ENCODE measurements at regions not wholly inside any gene's neighbourhood (a gene's known extent, or its start where the extent isn't known, plus 50 kb on each side); places are given as distances from the start of the nearest gene placed in this dataset.

DNA sequence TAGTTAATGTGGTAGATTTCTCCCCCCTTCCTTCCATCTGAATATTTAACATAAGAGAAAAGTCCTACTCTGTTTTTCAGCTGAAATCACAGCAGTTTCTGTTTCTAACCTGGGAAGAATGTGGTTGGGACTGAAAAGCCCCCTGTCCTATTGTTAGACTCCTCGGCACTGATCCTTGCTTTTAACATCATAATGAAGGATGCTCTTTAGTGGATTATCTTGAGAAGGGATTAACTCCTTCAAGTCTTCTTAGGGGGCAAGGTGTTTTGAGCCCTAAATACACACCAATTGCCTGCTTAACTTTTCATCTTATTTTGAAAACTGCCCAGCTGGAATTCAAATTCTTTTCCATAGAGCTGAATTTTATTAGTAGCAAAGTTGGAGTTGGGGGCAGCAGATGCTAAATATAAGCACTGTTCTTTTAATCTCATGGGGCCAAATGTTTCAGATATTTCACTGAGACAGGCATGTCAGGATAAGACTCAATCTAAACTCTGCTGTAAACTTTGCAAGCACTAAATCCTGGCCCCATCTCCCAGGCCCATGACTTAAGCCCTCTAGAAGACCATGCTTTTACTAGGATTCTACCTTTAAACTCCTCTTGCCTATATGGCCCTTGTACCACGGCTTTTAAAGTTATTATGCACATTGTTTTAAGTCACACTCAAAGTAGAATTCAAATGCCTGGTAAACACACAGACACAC, 243.2 kb upstream of the NR2F2 start:
- Histone ChIP-seq H3K4me3 (ENCODE audit: low read length) (no peak overlapping the region), H2AFZ (ENCODE audit: low read length) (no peak overlapping the region), H3K4me2 (ENCODE audit: low read depth, low read length, poor library complexity, severe bottlenecking) (no peak overlapping the region), H3K79me2 (ENCODE audit: low read length) (no peaks in the 10 kb centered on the region), H3K9me3 (ENCODE audit: low read length) (peaks cover 24% of the 10 kb centered on the region), H3K36me3 (ENCODE audit: insufficient read depth, low read length) (no peaks in the 10 kb centered on the region), H3K4me1 (ENCODE audit: low read length) (no peaks in the 10 kb centered on the region), H3K27me3 (ENCODE audit: low read length) (no peaks in the 10 kb centered on the region), H3K27ac (ENCODE audit: low read length) (no peak overlapping the region), H3K9ac (ENCODE audit: low read length) (no peak overlapping the region), H3K9me2 (replicated peaks; ENCODE audit: insufficient read depth, low read length) (no peaks in the 10 kb centered on the region), H4K20me1 (ENCODE audit: insufficient read depth, low read depth, low read length) (no peaks in the 10 kb centered on the region)
- DNase-seq = no peak

DNA sequence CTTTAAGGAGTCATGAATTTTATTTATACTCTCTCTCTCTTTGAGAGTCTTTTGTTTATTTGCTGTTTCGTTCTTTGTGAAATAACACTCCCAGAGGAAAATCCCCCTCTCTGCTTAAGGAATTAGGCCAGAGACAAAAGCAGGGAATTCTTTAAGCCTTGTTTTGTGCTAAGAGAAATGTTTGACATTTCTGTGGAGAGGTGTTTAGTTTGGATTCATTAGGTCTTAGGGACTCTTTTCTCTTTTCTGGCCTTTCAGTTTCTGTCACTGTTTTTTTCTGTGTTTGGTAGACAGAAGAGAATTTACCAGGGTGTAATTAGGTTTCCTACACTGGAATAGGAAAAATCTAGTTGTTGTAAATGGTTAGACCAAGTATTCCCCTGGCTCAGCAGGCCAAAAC, 241.8 kb upstream of the NR2F2 start:
- H3K9me3 ChIP-seq (ENCODE audit: low read length) = peaks cover 33% of the 10 kb centered on the region
- H3K4me3 ChIP-seq (ENCODE audit: low read length) = no peak overlapping the region
- no peaks in the 10 kb centered on the region for H4K20me1 ChIP-seq (ENCODE audit: insufficient read depth, low read depth, low read length)
- H3K9me2 ChIP-seq (replicated peaks; ENCODE audit: insufficient read depth, low read length) = no peaks in the 10 kb centered on the region
- no peak for DNase-seq
- H3K9ac ChIP-seq (ENCODE audit: low read length) = no peak overlapping the region
- no peak overlapping the region for H2AFZ ChIP-seq (ENCODE audit: low read length)
- no peaks in the 10 kb centered on the region for H3K27me3 ChIP-seq (ENCODE audit: low read length)
- H3K4me2 ChIP-seq (ENCODE audit: low read depth, low read length, poor library complexity, severe bottlenecking) = no peak overlapping the region
- H3K4me1 ChIP-seq (ENCODE audit: low read length) = no peaks in the 10 kb centered on the region
- no peak overlapping the region for H3K27ac ChIP-seq (ENCODE audit: low read length)
- H3K36me3 ChIP-seq (ENCODE audit: insufficient read depth, low read length) = no peaks in the 10 kb centered on the region
- no peaks in the 10 kb centered on the region for H3K79me2 ChIP-seq (ENCODE audit: low read length)

DNA sequence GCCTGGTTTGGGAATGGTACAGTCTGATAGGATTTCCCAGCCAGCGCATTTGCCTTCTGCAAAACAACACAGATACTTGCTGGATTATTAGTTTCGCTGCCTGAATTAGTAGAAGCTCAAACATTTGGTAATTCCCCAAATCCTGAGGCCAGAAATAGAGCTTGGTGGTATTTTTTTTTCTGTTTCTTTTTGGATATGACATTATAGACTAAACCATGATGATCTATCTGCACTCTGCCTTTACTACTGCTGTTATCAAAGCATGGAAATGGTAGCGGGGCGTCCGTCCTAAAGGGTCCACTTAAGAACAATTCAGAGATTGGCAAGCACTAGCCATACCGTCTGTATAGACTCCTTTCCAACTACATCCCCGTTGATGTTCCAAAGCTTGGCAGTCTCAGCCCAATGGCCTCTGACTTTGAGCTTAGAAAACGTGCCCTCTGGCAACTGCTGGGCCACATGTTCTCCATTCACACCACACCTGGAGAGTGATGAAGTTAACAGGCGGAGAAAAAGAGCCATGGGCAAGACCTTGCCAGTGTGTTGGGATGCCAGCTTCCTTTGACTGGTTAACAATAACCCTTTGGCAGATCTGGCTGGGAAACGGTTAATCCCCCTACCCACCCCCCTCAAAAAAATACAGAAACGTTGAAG, 241.0 kb upstream of the NR2F2 start:
- H3K4me1 ChIP-seq (ENCODE audit: low read length) = no peaks in the 10 kb centered on the region
- no peaks in the 10 kb centered on the region for H3K27me3 ChIP-seq (ENCODE audit: low read length)
- peaks cover 41% of the 10 kb centered on the region for H3K9me3 ChIP-seq (ENCODE audit: low read length)
- H3K27ac ChIP-seq (ENCODE audit: low read length) = no peak overlapping the region
- no peak for DNase-seq
- no peaks in the 10 kb centered on the region for H3K36me3 ChIP-seq (ENCODE audit: insufficient read depth, low read length)
- no peak overlapping the region for H3K4me2 ChIP-seq (ENCODE audit: low read depth, low read length, poor library complexity, severe bottlenecking)
- no peak overlapping the region for H3K9ac ChIP-seq (ENCODE audit: low read length)
- no peaks in the 10 kb centered on the region for H4K20me1 ChIP-seq (ENCODE audit: insufficient read depth, low read depth, low read length)
- H3K4me3 ChIP-seq (ENCODE audit: low read length) = no peak overlapping the region
- no peaks in the 10 kb centered on the region for H3K9me2 ChIP-seq (replicated peaks; ENCODE audit: insufficient read depth, low read length)
- H2AFZ ChIP-seq (ENCODE audit: low read length) = no peak overlapping the region
- no peaks in the 10 kb centered on the region for H3K79me2 ChIP-seq (ENCODE audit: low read length)

GRCh38 chr15:96092186-96092585, 238.3 kb upstream of the NR2F2 start:
- no peaks in the 10 kb centered on the region for H4K20me1 ChIP-seq (ENCODE audit: insufficient read depth, low read depth, low read length)
- H3K4me3 ChIP-seq (ENCODE audit: low read length) = no peak overlapping the region
- peaks cover 42% of the 10 kb centered on the region for H3K9me3 ChIP-seq (ENCODE audit: low read length)
- no peaks in the 10 kb centered on the region for H3K9me2 ChIP-seq (replicated peaks; ENCODE audit: insufficient read depth, low read length)
- no peak overlapping the region for H3K4me2 ChIP-seq (ENCODE audit: low read depth, low read length, poor library complexity, severe bottlenecking)
- H3K4me1 ChIP-seq (ENCODE audit: low read length) = no peaks in the 10 kb centered on the region
- DNase-seq = no peak
- no peaks in the 10 kb centered on the region for H3K27me3 ChIP-seq (ENCODE audit: low read length)
- no peak overlapping the region for H2AFZ ChIP-seq (ENCODE audit: low read length)
- no peaks in the 10 kb centered on the region for H3K79me2 ChIP-seq (ENCODE audit: low read length)
- no peak overlapping the region for H3K27ac ChIP-seq (ENCODE audit: low read length)
- H3K9ac ChIP-seq (ENCODE audit: low read length) = no peak overlapping the region
- H3K36me3 ChIP-seq (ENCODE audit: insufficient read depth, low read length) = no peaks in the 10 kb centered on the region

- H3K79me2 ChIP-seq (ENCODE audit: low read length) = no peaks in the 10 kb centered on the region
- no peaks in the 10 kb centered on the region for H3K27me3 ChIP-seq (ENCODE audit: low read length)
- no peak overlapping the region for H3K4me2 ChIP-seq (ENCODE audit: low read depth, low read length, poor library complexity, severe bottlenecking)
- H3K9me3 ChIP-seq (ENCODE audit: low read length) = peaks cover 38% of the 10 kb centered on the region
- no peak for DNase-seq
- no peaks in the 10 kb centered on the region for H3K9me2 ChIP-seq (replicated peaks; ENCODE audit: insufficient read depth, low read length)
- H4K20me1 ChIP-seq (ENCODE audit: insufficient read depth, low read depth, low read length) = no peaks in the 10 kb centered on the region
- no peak overlapping the region for H3K9ac ChIP-seq (ENCODE audit: low read length)
- H2AFZ ChIP-seq (ENCODE audit: low read length) = no peak overlapping the region
- H3K4me3 ChIP-seq (ENCODE audit: low read length) = no peak overlapping the region
- no peaks in the 10 kb centered on the region for H3K36me3 ChIP-seq (ENCODE audit: insufficient read depth, low read length)
- H3K27ac ChIP-seq (ENCODE audit: low read length) = no peak overlapping the region
- H3K4me1 ChIP-seq (ENCODE audit: low read length) = no peaks in the 10 kb centered on the region
Observed at GRCh38 chr15:96093063-96093462, 237.4 kb upstream of the NR2F2 start.

DNA sequence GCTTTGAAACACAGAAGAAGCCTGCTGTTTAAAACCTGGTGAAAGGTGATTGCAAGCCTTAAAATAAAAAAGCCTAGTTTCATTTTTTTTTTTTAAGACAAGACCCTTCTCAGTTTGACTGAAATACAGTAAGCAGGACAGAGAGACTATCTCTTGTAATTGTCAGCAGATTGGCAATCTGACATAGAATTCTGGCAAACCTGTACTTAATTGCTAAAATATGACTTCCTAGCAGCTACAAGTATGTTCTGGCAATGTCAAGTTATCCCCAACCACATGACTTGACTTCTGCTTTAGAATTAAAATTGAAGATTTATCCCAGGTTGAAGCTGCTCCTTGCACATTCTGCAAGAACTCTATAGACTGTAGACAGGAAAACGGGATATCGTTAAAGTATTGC, 232.8 kb upstream of the NR2F2 start:
- no peak overlapping the region for H3K4me3 ChIP-seq (ENCODE audit: low read length)
- H3K9me2 ChIP-seq (replicated peaks; ENCODE audit: insufficient read depth, low read length) = no peaks in the 10 kb centered on the region
- H3K79me2 ChIP-seq (ENCODE audit: low read length) = no peaks in the 10 kb centered on the region
- no peak overlapping the region for H3K4me2 ChIP-seq (ENCODE audit: low read depth, low read length, poor library complexity, severe bottlenecking)
- H3K27me3 ChIP-seq (ENCODE audit: low read length) = no peaks in the 10 kb centered on the region
- H3K4me1 ChIP-seq (ENCODE audit: low read length) = no peaks in the 10 kb centered on the region
- DNase-seq = no peak
- no peak overlapping the region for H3K27ac ChIP-seq (ENCODE audit: low read length)
- no peaks in the 10 kb centered on the region for H4K20me1 ChIP-seq (ENCODE audit: insufficient read depth, low read depth, low read length)
- H2AFZ ChIP-seq (ENCODE audit: low read length) = no peak overlapping the region
- H3K9me3 ChIP-seq (ENCODE audit: low read length) = peaks cover 29% of the 10 kb centered on the region
- no peaks in the 10 kb centered on the region for H3K36me3 ChIP-seq (ENCODE audit: insufficient read depth, low read length)
- H3K9ac ChIP-seq (ENCODE audit: low read length) = no peak overlapping the region

DNA sequence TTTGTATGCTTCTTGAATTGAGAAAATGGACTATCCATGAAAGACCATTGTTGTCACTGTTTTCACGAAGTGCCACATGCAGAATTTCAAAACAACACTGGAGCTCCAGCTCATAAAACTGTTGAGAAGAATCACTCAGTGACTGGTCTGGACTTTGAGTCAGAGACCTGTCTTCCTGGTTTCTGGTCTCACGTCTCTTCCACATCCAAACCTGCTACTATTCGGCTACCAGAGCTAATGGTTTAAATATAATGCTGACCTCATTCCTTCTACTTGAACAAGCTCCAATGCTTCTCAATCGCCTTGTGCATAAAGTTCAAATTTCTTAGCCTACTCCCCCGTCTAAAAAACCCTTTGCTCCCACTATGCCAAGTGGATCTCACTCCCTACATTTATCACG, 227.9 kb upstream of the NR2F2 start:
- Histone ChIP-seq H3K4me1 (ENCODE audit: low read length) (no peaks in the 10 kb centered on the region), H3K4me2 (ENCODE audit: low read depth, low read length, poor library complexity, severe bottlenecking) (no peak overlapping the region), H3K27me3 (ENCODE audit: low read length) (no peaks in the 10 kb centered on the region), H3K9ac (ENCODE audit: low read length) (no peak overlapping the region), H3K9me3 (ENCODE audit: low read length) (peaks cover 20% of the 10 kb centered on the region), H3K36me3 (ENCODE audit: insufficient read depth, low read length) (no peaks in the 10 kb centered on the region), H3K9me2 (replicated peaks; ENCODE audit: insufficient read depth, low read length) (no peaks in the 10 kb centered on the region), H2AFZ (ENCODE audit: low read length) (no peak overlapping the region), H3K27ac (ENCODE audit: low read length) (no peak overlapping the region), H4K20me1 (ENCODE audit: insufficient read depth, low read depth, low read length) (no peaks in the 10 kb centered on the region), H3K79me2 (ENCODE audit: low read length) (no peaks in the 10 kb centered on the region), H3K4me3 (ENCODE audit: low read length) (no peak overlapping the region)
- DNase-seq = no peak

- Histone ChIP-seq H4K20me1 (ENCODE audit: insufficient read depth, low read depth, low read length) (no peaks in the 10 kb centered on the region), H3K27ac (ENCODE audit: low read length) (no peak overlapping the region), H3K9ac (ENCODE audit: low read length) (no peak overlapping the region), H3K4me1 (ENCODE audit: low read length) (no peaks in the 10 kb centered on the region), H2AFZ (ENCODE audit: low read length) (no peak overlapping the region), H3K4me2 (ENCODE audit: low read depth, low read length, poor library complexity, severe bottlenecking) (no peak overlapping the region), H3K27me3 (ENCODE audit: low read length) (no peaks in the 10 kb centered on the region), H3K9me3 (ENCODE audit: low read length) (peaks cover 21% of the 10 kb centered on the region), H3K4me3 (ENCODE audit: low read length) (no peak overlapping the region), H3K79me2 (ENCODE audit: low read length) (no peaks in the 10 kb centered on the region), H3K9me2 (replicated peaks; ENCODE audit: insufficient read depth, low read length) (no peaks in the 10 kb centered on the region), H3K36me3 (ENCODE audit: insufficient read depth, low read length) (no peaks in the 10 kb centered on the region)
- DNase-seq = no peak
Observed at GRCh38 chr15:96106181-96106580, 224.3 kb upstream of the NR2F2 start.

Data from Karpas-422 (cell line).